ENCODE measurements at regions not wholly inside any gene's neighbourhood (a gene's known extent, or its start where the extent isn't known, plus 50 kb on each side); places are given as distances from the start of the nearest gene placed in this dataset.
"Not testable (repeated sequence)": the region's sequence is repeated elsewhere in the genome, so short reads cannot be mapped to it uniquely, and the experiment has no call there.

GRCh38 chr12:90794212-90794611 lies 160.8 kb downstream of the CCER1 start:
- no peak for DNase-seq (ENCODE audit: low read depth)
- TF ChIP-seq CTCF (IDR thresholded peaks at IDR 0.05; ENCODE audit: insufficient read depth, low read length) = no peak
- H3K4me3 ChIP-seq (ENCODE audit: low read depth, low read length) = no peak overlapping the region

DNA sequence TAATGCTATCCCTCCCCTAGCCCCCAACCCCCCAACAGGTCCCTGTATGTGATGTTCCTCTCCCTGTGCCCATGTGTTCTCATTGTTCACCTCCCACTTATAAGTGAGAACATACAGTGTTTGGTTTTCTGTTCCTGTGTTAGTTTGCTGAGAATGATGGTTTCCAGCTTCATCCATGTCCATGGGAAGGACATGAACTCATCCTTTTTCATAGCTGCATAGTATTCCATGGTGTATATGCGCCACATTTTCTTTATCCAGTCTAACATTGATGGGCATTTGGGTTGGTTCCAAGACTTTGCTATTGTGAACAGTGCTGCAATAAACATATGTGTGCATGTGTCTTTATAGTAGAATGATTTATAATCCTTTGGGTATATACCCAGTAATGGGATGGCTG lies 162.3 kb downstream of the CCER1 start:
- not testable (repeated sequence) for DNase-seq (ENCODE audit: low read depth); H3K4me3 ChIP-seq (ENCODE audit: low read depth, low read length)

DNA sequence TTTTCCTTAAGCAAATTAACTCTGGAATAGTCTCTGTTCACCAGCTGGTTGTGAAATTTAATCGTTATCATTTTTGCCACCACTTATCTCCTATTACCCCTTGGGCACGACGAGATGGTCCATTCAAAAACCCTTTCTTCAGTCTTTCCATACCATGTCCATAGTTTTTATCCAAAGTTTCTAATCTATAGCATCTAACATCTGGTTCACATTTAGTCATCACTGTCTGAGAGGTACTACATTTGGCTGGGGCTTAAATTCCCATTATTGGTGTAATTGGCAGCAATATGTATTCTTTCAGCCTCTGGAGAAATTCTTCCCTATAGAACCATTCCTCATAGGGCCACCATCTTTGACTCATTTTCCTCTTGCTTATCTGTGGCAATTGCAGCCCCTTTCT lies 163.5 kb downstream of the CCER1 start:
- no peak for DNase-seq (ENCODE audit: low read depth)
- no peak for TF ChIP-seq CTCF (IDR thresholded peaks at IDR 0.05; ENCODE audit: insufficient read depth, low read length)
- no peak overlapping the region for H3K4me3 ChIP-seq (ENCODE audit: low read depth, low read length)

DNA sequence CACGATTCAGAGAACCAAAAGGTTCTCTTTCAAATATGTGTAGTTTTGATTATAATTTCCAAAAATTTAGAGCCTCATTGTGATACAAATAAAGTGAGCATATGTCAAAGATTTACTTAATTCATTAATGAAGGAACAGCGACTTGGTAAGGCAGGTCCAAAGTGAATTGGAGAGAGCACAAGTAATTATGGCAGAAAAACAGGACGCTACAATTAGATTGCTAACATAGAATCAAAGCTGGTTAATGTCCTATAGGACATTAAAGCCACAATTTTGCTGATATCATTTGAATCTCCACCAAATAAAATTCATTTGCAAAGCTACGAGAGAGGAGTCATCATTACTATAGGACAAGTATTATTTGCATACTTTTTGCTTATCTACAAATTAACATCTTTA lies 164.2 kb downstream of the CCER1 start:
- TF ChIP-seq CTCF (IDR thresholded peaks at IDR 0.05; ENCODE audit: insufficient read depth, low read length) = no peak
- no peak for DNase-seq (ENCODE audit: low read depth)
- H3K4me3 ChIP-seq (ENCODE audit: low read depth, low read length) = no peak overlapping the region

DNA sequence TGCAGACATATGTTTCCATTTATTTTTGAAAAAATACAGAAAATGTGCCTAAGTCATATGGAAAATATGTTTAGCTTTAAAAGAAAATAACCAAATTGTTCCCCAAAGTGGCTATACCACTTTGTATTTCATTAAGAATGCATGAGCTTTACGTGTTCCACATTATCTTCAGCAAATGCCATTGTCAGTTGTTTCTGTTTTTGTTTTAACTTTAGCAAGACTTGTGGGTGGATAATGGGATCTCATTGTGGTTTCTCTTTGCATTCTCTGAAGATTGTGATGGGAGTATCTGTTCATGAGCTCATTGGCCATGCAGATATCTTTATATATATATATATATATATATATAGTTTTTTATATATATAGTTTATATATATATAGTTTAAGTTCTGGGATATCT lies 181.5 kb downstream of the CCER1 start:
- no peak overlapping the region for H3K4me3 ChIP-seq (ENCODE audit: low read depth, low read length)
- TF ChIP-seq CTCF (IDR thresholded peaks at IDR 0.05; ENCODE audit: insufficient read depth, low read length) = no peak
- DNase-seq (ENCODE audit: low read depth) = peak; percentile 17

DNA sequence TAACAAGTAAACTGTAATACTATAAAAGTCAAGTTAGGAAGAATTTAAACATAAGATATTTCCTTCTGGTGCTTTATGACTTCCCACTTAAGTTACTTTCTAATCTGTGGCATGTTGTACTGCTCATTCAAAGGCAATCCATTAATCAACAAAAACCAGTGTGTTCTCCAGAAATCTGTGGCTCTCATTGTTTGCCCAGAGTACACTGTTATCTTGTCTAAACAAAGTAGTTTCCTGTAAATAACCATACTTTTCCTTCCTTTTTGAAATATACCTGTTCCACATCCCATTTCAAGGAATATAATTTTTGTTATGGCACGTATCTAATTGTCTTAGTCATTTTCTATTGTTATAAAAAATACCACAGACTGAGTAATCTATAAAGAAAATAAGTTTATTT lies 184.1 kb downstream of the CCER1 start:
- no peak for TF ChIP-seq CTCF (IDR thresholded peaks at IDR 0.05; ENCODE audit: insufficient read depth, low read length)
- peak; percentile 26 for DNase-seq (ENCODE audit: low read depth)
- H3K4me3 ChIP-seq (ENCODE audit: low read depth, low read length) = no peak overlapping the region

DNA sequence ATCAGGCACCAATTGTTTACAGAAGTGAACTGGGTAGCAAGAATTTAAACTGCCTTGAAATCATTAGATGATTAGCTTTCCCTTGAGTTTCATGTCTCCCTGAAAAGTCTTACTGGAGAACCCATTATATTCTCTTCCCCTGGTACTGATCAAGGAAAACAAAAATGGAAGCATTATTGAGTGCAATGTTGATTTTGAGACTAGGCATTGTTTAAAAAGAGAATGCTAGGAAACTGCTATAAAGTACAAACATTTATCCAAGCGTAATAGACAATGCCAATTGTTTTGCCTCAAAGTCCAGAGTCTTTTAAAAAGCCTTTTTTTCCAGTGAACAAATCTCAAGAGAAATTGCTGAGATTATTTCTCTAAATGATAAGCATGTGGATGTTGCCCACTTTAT lies 197.0 kb downstream of the CCER1 start:
- no peak overlapping the region for H3K4me3 ChIP-seq (ENCODE audit: low read depth, low read length)
- TF ChIP-seq CTCF (IDR thresholded peaks at IDR 0.05; ENCODE audit: insufficient read depth, low read length) = no peak
- no peak for DNase-seq (ENCODE audit: low read depth)
